IPS-NIHi7 (cell line): ENCODE measurements at regions not wholly inside any gene's neighbourhood (a gene's known extent, or its start where the extent isn't known, plus 50 kb on each side); places are given as distances from the start of the nearest gene placed in this dataset.

Experiments used
- DNase-seq: peaks from one replicate; pipeline ENCODE4 v3.0.0; 2012; ENCODE audit warnings: mixed read lengths; ENCODE audit errors: extremely low spot score

- no peak for DNase-seq
Observed at GRCh38 chr6:11633741-11634509, 96.4 kb downstream of the TMEM170B start.

- DNase-seq = no peak
Observed at GRCh38 chr6:11634948-11635347, 97.4 kb downstream of the TMEM170B start.

GRCh38 chr6:11636121-11636520, 98.6 kb downstream of the TMEM170B start:
- no peak for DNase-seq

GRCh38 chr6:11637266-11637665, 99.7 kb downstream of the TMEM170B start:
- DNase-seq = no peak

DNA sequence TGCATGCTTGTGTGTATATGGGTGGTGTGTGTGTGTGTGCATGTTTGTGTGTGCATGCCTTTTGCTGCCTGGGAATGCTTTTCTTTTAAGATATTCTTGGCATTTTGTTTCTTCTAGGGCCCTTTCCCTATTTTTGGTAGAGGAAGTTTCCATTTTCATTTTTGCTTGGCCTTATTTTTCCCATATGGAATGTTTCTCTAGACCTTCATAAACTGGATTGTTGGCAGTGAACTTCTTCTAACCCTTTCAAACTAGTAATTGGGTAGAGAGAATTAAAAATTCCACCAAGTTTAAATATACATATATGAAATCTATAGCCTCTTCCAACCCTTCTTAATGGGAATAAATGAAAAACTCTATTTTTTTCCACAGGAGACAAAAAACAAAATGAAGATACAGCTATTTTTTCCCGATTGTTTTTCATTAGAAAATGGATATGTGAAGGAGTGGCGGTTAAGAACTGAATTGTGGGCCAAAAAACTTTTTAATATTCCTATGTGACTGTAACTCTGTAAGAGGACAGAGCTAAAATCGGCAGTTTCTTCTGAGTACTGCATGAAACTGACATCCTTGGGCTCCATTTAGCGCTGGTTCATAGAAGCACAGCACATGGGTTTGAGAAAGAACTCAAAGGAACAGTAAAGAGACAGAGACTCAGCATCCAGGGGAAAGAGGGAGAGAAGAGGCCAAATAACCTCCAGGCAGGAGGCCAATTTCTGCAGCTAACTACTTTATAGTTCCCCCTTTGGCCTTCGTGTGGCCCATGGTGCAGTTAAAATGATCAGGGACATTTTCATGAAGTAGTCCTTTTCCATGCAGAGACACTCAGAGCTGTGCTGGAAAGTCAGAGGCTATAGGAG, 102.1 kb downstream of the TMEM170B start:
- no peak for DNase-seq

DNA sequence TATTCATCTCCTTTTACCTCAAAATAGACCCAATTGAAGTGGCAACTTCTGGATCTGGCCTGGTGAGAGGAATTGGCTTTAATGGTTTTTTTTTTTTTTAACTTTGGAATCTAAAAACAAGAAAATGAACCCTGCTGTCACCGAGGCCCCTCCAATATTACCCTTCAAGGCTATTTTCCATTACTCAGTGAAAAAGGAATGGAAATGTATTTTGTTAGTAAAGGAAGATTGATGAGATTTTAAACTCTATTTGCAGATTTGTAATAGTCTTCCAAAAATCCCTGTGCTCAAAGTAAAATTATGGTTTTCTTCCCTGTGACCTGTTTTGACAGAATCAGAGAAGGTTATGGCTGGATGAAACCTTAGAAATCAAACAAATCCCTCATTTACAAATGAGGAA, 102.9 kb downstream of the TMEM170B start:
- no peak for DNase-seq

GRCh38 chr6:11644071-11644470, 106.5 kb downstream of the TMEM170B start:
- DNase-seq = no peak

GRCh38 chr6:11644601-11645000, 107.1 kb downstream of the TMEM170B start:
- no peak for DNase-seq

DNA sequence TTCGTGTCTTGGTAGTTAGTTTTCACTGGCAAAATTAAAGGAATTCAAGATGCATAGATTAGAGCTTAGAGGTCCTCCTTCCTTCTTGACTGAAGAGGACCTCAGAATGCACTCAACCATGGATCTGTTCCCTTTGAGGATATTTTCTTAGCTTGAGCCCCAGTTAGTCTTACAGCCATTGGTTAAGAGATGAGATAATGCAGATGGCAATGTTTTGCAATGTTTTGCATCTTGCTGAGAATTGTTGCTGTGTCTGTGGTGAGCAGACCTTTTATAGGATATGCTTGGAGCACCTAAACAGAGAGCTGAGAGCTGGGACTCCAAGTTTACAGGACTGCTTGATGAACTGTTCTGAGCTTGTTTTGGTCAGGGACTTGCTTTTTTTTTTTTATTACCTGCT, 107.5 kb downstream of the TMEM170B start:
- DNase-seq = no peak

- no peak for DNase-seq
Observed at GRCh38 chr6:11648436-11648775, 110.9 kb downstream of the TMEM170B start.

DNA sequence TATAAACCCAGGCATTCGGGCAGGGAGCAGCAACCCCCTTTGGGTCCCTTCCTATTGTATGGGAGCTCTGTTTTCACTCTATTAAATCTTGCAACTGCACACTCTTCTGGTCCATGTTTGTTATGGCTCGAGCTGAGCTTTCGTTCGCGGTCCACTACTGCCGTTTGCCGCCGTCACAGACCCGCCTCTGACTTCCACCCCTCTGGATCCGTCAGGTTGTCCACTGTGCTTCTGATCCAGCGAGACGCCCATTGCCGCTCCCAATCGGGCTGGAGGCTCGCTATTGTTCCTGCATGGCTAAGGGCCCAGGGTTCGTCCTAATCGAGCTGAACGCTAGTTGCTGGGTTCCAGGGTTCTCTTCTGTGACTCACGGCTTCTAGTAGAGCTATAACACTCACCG, 111.3 kb downstream of the TMEM170B start:
- DNase-seq = no peak

DNA sequence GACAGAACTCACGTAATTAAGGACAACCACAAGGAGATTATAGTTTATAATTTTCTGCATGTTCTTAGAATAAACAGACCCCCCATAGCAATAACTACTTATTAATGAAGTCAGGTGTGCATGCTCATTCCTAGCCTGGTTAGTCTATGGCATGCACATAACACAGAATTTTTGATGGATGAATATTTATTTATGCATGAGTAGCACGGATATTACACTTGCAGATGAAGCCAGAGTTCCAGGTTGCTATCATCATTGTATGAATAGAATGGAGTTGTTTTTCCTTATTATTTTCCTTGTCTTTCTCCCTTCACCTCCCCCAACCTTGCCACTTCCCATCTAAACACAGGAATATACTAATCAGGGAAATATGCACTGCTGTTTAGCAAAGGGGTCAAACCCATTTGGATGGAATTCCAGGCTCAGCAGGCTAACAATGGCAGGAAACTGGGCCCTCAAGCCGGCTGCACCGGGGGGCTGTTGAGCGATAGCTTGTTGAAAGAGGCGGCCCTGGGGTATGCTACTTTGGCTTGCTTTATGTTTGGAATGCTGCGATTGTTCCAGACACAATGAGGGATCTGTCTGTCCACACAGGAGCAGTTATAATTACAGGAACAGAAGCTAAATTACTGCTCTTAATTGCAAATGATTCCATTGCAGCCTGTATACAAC, 112.6 kb downstream of the TMEM170B start:
- DNase-seq = peak; percentile 77

GRCh38 chr6:11650711-11651110, 113.2 kb downstream of the TMEM170B start:
- DNase-seq = no peak

GRCh38 chr6:11653028-11653583, 115.6 kb downstream of the TMEM170B start:
- peak; percentile 46 for DNase-seq

- DNase-seq = no peak
Observed at GRCh38 chr6:11654876-11655275, 117.3 kb downstream of the TMEM170B start.

GRCh38 chr6:11656491-11656890, 118.9 kb downstream of the TMEM170B start:
- no peak for DNase-seq

DNA sequence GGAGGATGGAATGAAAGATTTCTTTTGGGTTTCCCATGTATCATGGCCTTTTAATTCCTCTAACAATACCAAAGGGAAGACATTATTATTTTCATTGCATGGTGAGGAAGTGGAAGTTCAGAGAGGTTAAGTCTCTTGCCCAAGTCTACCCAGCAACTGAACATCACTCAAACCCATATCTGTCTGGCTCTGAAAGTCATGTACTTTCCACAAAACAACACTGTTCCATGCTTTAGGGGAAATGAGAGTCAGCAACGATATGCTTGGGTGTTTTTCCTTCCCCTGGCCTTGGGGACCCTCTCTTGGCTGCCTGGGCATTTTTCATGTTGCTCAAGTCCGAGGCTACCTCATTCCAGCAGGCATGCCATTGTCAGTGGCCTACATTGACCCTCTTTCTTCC, 118.8 kb downstream of the ADTRP start:
- DNase-seq = no peak

GRCh38 chr6:11662323-11662722, 116.3 kb downstream of the ADTRP start:
- DNase-seq = no peak

DNA sequence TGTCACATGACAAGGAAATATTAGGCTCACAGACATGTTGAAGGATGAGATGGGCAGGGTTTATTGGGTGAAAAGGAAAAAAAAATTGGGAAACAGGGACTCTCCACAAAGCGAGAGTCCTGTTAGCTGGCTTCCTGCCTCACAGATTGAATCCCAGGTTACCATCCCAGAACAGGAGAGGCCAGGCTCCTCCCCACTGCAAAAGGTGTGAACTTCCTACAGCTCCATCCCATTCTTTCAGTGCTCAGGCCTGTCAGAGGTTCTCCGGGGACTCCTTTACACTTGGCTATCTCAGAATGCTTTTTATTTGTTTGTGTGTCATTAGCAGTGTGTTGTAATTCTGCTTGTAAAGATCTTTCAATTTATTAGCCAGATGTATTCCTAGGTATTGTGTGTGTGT, 115.1 kb downstream of the ADTRP start:
- DNase-seq = no peak
